GM21723 (cell line): ENCODE measurements at regions not wholly inside any gene's neighbourhood (a gene's known extent, or its start where the extent isn't known, plus 50 kb on each side); places are given as distances from the start of the nearest gene placed in this dataset.
"Not testable (repeated sequence)": the region's sequence is repeated elsewhere in the genome, so short reads cannot be mapped to it uniquely, and the experiment has no call there.

Experiments used
- ATAC-seq: cut with Tn5 transposase; IDR thresholded peaks from one replicate; pipeline ENCODE4 v1.9.1; 2021; ENCODE audit warnings: mild to moderate bottlenecking, moderate library complexity; ENCODE audit not compliant: unreplicated experiment

DNA sequence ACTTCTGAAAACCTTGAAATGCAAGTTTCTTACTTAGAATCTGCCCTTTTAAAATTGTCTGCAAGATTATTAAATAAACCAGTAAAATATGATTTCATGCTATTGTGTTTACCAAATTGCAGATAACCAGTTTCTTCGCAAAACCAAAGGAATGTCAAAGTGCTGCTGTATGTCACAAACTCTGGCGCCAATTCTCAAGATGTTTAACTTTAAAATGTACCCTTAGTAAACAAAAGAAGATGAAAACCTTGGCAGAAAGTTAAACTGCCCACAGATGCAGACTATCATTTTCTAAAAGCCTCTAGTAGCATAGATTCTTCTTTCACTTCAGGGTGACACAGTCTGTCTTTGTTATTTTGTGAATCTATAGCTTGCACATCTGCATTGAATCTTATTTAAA lies 189.2 kb downstream of the SLITRK6 start:
- ATAC-seq = no peak

DNA sequence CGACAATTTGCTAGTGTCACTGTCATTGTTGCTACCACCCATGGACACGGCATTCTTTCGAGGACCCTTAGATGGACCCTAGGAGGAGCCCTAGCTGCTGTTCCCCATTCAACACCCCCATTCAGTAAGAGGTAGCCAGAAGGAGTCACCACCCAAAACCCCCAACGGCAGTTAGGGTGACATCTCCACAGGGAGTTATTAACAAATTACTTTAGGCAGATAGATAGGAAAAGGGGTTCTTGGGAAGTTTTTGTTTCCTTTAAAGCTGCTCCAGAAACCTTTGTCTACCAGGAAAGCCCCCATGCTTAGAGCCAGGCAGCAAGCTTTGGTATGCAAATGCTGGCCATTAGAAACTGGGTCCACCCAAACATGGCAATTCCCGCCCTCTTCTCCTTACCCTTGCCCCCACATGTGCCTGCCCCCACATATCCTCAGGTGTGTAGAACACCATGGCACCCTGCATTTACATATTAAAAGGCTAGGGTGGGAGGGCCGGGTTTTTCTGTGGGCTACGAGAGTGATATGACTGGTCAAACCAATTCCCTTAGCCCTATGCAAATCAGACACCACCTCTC lies 190.9 kb downstream of the SLITRK6 start:
- ATAC-seq = no peak

DNA sequence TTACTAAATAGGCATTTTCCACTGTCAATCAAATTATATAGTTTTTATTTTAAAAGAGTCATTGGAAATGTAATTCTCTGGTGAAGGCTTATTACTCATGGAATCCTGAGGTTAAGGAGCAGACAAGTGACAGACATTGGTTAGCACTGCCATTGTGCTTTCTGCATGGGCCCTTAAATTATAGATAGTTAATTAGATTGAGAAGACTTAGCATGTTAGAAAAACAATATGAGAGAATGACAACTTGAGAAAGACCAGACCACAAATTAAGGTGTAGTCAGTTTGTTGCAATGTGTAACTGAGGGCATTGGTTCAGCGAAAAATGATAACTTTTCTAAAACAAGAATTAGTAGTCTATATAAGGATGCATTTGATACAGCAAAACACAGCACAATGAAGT lies 195.5 kb downstream of the SLITRK6 start:
- ATAC-seq = no peak

DNA sequence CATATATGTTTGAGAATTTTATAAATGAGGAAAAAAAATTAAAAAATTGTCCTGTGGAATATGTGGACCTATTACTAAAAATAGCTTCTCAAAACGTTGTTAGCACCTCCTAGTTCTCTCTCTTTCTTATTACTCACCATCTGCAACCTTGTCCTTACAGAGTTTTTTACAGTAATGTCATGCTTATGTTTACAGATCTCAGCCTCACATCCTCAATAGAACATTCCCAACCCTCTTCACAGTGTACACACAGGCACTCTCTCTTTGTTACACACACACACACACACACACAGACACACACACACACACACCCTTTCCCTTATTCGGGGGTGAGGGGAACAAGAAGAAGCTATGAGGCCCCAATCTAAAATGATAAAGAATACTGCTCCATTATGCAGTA lies 197.7 kb downstream of the SLITRK6 start:
- ATAC-seq = no peak

DNA sequence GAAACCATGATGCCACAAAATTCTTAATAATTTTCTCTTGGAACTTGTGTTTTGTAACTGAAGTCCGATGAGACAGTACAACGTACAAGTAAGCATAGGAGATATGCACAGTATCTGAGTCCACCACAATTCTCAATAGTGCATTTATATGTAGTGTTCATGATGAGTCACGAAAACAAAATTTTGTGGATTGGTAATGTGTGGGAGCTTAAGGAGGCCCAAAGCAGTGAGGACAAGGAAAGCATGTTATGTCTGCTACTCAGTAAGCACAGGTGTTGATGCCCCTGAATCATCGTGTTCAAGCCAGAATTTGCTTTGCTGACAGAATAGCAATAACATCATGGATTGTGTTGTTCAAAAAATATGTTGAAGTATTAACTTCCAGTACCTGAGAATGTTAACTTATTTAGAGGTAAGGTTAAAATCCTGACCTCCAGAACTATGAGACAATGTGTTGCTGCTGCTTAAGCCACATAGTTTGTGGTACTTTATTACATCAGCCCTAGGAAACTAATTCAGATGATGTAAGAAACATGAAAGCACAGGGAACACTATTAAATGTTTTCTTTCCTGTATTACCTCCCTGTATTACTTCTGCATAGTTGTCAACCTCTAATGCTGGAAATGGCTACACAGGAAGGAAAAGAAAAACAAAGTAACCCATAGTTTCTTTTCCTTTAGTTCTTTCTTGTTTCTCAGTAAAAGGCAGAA lies 201.3 kb downstream of the SLITRK6 start:
- no peak for ATAC-seq

DNA sequence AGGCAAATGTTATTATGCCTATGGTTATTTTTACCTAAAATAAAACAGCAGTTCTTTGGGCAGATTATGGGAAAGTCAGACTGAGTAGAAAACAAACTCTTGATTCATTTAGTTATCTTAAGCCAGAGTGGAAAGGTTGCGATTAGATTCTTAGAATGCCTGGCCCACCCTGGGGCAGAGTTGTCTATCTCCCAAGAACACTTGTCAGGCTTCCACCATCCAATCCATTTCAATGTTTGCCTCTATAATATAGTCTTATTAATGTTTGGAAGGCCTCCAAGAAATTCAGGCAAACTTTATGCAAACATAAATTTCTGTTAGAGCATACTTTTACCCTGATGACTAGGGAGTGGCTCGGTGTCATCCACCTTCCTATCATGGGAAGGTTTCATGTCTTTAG lies 207.0 kb downstream of the SLITRK6 start:
- no peak for ATAC-seq

DNA sequence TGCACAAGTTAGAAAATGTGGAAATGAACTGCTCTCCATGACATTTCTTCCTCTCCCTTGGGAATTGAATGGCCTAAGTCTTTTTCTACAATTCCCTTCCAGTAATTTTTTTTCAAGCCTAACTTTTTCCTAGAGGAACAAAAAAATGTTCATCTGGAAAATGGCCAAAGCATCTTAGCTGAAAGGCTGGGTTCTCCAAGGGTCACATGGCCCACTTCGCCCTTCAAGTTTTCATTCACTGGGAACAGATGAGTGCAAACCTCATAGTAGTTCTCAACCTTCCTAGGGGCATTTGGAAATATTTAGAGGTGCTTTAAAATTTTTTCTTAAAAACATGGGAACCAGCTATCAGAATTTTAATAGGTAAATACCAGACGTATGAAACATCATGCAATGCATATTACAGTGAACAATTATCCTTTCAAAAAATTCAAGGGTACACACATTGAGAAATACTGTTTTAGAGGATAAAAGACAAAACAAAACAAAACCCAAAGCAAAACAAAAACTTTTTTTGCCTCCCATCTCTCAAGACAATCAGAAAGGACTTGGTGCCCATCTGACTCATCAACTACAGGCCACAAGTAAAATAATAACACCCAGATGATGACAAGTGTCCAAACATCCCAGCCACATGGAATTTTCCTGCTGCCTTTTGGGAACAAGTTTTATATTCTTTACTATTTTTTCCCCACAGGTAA lies 208.8 kb downstream of the SLITRK6 start:
- no peak for ATAC-seq

DNA sequence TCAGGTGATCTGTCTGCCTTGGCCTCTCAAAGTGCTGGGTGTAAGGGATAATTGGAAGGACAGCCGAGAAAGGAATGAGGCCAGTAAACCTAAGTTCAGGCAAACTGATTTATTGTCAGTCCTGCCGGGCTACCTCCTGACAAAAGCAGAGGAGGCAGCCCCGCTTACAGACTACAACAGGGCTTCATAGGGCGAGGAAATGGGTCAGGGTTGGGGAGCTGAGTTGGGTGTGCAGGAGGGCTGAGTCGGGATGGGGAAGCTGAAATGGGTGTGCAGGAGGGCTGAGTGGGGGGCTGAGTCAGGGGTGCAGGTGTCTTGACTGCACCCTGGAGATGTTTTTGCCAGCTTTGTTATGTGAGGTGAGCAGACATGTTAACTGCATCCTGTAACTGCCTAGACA lies 210.2 kb downstream of the SLITRK6 start:
- ATAC-seq = no peak

DNA sequence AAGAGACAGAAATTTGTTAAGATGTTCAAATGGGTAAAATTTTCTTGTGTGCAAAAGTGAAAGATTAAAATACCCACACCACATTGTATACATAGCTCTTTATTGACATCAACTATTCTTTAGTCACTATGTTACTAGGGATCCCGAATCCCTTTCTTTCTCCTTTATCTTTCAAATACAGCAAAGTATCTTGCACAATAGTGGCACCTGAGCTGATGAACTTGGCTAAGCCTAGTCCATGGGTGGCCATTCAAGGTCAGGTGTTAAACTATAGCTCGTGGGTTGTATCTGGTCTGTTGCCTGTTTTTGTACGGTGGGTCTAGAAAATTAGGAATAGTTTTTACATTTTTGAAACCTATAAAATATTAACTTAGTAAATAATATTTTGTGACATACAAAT lies 210.9 kb downstream of the SLITRK6 start:
- no peak for ATAC-seq

DNA sequence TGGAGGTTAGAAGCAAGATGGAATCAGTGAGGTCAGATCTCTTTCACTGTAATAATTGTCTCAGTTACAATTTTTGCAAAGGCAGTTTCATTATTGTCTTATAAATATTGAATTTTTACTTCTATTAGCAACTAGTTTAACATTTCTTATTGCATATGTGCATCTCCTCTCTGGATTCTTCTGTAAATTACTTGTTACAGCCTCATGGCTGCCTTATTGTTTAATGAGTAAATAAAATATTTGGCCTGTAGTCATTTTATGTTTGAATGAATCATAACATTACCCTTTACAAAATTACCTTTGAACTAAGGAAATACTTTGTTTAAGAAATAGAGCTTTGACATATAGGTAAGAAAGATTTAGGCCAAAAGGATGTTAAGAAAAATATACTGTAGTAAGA lies 212.4 kb downstream of the SLITRK6 start:
- no peak for ATAC-seq

DNA sequence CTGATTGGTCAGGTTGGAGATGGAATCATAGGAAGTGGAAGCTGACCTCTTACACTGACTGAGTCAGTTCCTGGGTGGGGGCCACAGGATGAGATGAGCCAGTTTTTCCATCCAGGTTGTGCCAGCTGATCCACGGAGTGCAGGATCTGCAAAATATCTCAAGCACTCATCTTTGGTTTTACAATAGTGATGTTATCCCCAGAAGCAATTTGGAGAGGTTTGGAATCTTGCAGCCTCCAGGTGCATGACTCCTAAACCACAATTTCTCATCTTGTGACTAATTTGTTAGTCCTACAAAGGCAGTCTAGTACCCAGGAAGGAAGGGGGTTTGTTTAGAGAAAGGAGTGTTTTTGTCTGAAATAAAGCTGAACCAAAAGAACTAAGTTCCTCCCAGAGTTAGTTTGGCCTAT lies 212.8 kb downstream of the SLITRK6 start:
- no peak for ATAC-seq

DNA sequence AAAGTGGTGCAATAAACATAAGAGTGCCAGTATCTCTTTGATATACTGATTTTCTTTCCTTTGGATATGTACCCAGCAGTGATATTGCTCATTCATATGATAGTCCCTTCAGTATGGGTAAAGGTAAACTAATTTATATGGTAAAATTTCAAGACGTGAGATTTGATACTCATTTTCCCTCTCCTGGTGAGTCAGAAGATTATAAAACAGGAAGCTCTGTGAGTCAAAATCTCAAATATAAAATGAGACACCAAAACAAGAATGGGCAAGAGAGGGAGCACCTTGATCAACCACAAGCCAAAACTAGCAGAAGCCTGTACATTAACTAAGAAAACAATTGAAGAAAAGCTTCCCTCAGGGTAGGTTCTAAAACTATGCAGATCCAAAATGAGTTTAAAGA lies 216.3 kb downstream of the SLITRK6 start:
- no peak for ATAC-seq

DNA sequence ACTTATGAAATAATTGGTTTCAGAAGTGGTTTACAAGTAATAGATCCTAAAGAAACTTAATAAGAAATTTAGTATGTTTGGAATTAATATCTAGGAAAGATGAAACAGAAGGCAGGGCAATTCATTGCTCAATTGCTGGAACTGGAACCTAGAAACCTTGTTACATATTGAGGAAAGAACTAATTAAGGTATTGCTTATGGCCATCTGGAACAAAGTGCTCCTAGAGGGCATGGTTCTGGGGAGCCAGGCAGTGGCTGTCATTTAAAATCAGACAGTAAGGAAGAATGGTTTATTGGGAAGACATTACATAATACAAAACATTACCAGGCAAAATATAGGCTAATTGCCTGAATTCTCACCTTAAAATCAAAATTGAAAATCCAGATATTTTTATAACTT lies 224.1 kb downstream of the SLITRK6 start:
- no peak for ATAC-seq

DNA sequence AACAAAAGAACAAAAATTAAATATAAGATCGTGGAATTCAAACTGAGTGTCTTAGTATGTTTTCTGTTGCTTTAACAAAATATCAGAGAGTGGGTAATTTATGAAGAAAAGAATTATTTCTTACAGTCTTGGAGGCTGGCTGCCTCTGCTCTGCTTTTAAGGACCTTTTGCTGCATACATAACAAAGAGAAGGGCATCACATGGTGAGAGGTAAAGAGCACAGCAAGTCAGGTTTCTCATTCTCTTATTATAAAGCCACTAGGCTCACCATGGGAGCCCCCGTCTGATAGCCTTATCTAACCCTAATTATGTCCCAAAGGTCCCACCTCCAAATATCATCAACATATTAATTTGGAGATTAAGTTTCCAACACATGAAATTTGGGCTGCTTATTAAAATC lies 231.3 kb downstream of the SLITRK6 start:
- ATAC-seq = no peak

DNA sequence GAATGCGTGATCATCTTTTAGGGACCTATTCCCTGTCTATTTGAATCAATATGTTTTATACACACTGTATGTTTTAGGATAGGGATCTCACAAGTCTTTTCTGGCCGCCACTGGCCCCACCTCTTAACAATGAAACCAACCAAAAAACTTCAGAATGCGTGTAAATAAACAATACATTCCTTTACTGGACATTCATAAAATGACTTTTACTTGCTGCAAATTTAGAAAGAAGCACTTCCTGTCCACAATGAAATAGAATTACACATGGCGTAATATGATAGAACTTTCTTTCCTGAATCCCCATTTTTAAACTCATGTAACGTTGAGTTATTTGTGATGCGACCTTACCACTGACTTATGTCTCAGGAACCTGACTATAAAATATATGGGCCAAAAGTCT lies 233.6 kb downstream of the SLITRK6 start:
- ATAC-seq = no peak

DNA sequence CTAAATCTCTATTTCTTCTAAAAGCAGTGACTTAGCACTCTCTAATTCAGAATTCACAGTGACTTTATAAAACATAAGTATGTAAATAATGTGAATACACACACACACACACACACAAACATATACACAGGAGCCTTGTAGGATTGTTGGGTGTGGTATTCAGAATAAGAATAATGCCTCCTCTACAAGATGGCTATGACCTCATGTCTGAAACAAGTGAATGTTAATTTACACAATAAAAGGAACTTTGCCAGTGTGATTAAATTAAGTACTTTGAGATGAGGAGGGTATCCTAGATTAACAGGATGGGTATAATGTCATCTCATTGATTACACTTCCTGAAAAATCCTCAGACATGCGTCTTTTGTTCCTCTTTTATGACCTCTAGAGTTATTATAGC lies 234.6 kb downstream of the SLITRK6 start:
- no peak for ATAC-seq

DNA sequence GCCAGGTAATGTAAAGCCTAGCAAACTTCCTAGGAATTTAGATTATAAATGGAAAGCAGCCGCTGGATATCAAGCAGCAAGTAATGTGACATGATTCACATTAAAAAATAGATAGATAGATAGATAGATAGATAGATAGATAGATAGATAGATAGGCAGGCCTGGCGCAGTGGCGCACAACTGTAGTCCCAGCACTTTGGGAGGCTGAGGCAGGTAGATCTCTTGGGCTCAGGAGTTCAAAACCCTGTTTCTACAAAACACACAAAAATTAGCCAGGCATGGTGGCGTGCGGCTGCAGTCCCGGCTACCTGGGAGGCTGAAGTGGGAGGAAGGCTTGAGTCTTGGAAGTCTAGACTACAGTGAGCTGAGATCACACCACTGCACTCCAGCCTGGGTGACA lies 236.9 kb downstream of the SLITRK6 start:
- no peak for ATAC-seq

DNA sequence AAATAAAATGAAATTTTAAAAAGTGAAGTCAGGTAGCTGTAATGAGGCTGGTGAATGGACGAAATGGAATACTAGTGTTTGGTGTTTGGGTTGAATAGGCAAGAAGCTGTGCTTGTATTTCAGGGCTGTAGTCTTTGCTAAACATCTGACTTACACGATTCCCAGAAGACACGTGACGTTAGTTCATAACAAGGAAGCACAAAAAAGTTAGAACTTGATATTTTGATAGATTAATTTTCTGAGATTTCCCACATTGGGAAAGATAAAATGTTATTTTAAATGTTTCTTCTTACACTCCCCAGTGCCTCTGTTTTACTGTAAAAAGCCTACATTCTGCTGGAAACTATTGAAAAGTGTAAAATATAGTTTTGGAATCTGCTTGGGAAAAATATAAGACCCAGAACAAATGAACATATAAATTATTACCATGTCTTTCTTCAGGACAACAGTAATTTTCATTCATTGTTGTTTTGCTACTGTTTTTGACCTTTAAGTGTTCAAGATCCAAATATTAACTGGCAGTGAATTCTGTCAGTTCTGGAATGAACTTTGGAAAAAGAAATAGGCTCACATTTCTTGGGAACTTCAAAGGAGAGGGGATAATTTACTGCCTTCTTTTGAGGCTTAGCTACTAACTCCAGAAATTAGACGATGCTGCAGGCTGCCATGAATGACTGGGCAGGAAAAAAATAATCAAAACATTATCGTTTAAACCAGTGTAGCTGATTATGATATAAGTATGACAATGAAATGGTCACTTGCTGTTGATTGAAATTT lies 241.3 kb downstream of the SLITRK6 start:
- ATAC-seq = no peak

DNA sequence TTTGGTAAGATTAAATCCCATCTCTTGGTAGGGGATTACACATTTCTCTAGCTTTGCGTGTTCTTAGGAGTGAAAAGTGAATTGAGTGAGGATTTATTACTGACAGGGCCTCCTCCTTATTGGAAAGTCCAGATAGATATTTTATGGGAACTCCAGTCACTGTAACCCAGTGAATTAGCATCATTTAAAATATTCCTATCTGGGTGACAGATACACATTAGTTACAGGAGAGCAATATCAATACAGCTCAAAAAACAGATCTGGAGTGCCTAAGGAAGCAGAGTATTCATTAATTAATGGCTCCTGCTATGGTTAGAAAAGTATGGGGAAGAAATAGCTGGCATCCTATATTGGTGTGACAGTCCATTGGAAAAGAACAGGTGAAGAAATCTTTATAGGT lies 248.2 kb downstream of the SLITRK6 start:
- no peak for ATAC-seq

DNA sequence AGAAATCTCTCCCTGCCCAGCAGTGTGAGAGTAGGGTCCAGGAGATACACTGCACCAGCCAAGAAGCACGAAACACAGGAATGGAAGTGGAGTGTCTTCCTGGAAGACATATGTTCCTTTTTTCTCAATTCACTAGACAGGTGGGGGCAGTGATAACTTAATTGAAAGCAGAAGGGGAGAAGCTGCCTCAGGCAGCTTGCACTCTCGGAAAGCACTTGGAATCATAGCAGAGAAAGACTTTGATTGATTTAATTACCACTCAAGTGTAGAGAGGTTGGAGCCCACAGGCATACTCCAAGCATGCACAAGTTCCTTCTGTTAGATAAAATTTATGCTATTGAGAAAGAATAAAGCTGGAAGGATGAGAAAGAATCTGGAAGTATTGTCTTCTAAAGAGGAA lies 249.4 kb downstream of the SLITRK6 start:
- ATAC-seq = no peak

DNA sequence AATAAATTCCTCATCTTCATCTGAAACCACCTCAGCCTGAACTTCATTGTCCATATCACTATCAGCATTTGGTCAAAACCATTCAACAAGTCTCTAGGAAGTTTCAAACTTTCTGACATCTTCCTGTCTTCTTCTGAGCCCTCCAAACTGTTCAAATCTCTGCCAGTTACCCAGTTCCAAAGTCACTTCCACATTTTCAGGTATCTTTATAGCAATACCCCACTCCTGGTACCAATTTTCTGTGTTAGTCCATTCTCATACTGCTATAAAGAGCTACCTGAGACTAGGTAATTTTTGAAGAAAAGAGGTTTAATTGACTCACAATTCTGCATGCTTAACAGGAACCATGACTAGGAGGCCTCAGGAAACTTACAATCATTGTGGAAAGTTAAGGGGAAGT lies 250.4 kb downstream of the SLITRK6 start:
- ATAC-seq = not testable (repeated sequence)

DNA sequence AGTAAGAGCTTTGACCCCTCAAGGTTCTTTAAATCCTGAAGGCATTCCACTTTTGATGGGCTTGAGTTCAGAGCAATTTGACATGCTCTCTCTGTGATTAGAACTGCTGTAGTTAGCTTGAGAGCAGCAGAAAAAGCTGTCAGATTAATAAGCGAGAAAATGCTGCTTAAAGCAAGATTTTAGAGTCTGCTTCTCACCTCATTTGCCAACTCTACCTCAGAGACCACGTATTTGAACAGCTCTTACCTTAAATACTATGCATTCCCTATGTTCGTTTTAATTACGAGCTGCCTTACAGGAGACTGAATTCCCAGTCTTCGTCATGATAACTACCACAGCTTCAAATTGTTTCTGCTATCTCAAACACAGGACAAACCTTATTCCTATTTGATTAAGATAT lies 253.4 kb downstream of the SLITRK6 start:
- no peak for ATAC-seq
